CD4-positive, alpha-beta T cell treated with Interleukin-1 beta for 1 hour (primary cell): ENCODE measurements at regions not wholly inside any gene's neighbourhood (a gene's known extent, or its start where the extent isn't known, plus 50 kb on each side); places are given as distances from the start of the nearest gene placed in this dataset.
A peak's percentile ranks its signal among the peaks of the same experiment; 100 is the strongest.
"Not testable (repeated sequence)": the region's sequence is repeated elsewhere in the genome, so short reads cannot be mapped to it uniquely, and the experiment has no call there.

ENCODE experiments used
- DNase-seq, 2 donors: peaks; one replicate each; pipeline ENCODE4 v3.0.0-alpha.2; 2020 to 2022

DNA sequence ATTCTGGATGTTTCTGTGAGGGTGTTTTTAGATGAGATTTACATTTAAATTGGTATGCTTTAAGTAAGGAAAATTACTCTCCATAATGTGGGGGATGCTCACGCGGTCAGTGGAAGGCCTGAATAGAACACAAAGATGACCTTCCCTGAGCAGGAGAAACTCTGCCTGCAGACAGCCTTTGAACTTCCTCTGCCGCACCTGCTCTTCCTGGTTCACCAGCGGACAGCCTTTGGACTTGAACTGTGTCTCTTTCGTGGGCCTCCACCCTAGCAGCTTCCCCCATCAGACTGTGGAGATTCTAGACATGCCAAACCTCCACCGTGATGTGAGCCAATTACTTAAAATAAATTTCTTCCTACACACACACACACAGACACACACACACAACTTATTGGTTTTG, 210.7 kb downstream of the EFCAB11 start:
- no peak for DNase-seq

DNA sequence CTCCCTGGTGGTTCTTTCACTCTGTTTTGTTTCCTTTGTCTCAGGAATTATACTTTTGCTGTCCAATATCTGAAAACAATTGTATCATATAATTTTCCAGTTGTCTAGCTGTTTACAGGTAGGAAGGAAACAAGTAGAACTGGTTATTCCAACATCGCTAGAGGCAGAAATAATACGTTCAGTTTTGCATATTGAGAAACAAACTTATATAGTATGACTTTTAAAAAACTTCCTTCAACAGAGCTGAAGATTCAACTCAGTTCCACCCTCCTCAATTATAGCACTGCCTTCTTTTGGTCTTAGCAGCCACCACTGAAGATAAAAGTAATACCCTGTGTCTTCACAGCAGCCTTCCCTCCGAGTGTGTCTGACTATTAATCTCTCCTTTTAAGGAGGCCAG, 214.3 kb downstream of the EFCAB11 start:
- DNase-seq, result no peak

DNA sequence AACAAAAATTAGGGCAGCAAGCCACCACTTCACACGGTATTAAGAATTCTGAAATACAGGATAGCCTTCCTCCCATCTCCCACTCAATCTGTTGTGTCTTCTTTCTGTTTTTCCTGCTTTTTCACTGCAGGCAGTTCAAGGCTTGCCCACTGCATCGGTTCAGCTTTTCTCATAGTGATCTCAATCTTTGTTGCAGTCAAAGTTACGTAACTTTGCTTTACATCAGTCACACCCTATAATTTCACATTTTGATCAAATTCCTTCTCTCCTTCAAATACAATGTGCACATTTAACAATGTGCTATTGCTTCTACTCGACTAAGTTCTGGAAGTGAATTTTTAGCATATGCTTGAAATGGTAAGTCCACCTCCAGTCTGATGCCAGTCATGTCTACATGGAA, 217.6 kb downstream of the EFCAB11 start:
- DNase-seq, result no peak

DNA sequence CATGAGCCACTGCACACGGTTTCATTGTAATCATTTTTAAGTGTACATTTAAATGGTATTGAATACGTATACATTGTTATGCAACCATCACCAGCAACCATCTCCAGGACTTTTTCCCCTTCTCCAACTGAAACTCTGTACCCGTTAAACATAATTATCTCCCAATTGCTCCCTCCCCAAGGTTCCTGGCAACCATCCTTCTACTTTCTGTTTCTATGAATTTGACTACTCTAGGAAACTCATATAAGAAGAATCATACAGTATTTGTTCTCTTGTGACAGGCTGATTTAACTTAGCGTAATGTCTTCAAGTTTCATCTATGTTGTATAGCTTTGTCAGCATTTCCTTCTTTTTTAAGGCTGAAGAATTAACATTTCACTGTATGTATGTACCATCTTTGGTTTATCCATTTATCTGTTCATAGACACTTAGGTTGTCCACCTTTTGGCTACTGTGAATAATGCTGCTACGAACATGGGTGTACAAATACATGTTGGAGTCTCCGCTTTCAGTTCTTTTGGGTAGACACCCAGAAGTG, 223.1 kb downstream of the EFCAB11 start:
- DNase-seq, result no peak

DNA sequence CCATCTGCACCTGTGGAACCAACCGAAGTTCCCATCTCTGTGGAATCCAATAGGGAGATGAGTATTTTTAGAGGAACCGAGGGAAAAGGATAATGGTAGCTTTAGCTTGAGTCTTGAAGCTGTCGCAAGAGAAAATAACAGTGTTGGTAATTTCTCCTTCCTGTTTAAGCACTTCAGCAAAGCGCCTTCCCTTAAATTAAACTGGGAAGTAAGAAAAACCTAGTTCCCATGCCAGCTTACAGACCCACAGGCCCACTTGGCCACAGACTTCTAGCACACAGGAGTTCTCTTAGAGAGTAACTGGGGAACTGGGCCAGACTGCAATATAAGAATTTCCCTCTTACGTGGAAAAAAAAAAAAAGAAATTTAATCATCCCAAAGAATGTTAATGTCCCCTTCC, 223.8 kb downstream of the EFCAB11 start:
- no peak for DNase-seq

DNA sequence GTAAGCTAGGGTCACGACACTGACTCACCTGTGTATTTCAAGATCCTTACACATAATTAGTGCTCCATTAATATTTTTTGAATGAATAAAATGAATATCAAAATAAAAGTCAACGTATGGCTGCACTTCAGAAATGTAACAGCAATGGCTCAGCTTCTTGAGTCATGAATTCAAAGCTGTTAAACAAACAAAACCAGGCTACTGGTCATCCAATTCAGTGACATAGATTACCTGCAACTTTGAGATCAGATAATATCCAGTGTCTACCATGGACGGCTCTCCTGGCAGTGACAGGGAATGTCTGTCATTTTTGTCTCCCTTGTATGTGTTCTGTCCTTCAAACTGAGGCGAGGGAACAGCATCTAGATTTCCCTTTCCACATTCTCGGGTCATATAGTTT, 225.6 kb downstream of the EFCAB11 start:
- no peak for DNase-seq

DNA sequence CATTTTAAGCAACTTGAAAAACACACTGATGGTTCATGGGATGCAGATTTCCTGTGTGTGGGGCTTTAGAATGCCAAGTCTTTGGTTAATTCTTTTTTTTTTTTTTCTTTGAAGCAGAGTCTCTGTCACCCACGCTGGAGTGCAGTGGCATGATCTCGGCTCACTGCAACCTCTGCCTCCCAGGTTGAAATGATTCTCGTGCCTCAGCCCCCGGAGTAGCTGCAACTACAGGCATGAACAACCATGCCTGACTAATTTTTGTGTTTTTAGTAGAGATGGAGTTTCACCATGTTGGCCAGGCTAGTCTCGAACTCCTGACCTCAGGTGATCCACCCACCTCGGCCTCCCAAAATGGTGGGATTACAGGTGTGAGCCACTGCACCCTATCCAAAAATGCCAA, 228.3 kb downstream of the EFCAB11 start:
- DNase-seq, result not testable (repeated sequence)

DNA sequence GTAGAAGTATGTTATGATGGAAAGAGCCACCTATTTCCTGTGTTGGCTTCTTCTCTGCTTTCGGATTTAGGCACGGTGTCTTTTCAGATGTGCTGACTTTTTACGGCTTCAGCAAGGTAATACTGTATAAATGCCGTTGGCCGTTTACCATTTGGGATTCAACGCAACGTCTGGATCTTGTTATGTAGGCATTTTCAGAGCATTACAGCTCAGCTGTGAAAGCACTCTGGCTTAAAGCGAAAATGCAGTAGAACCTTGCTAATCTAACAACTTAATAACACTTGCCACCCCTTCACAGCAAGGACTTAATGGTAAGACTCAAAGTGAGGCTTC, 229.9 kb downstream of the EFCAB11 start:
- peak in 1 of 2 donors; percentile 39 for DNase-seq

DNA sequence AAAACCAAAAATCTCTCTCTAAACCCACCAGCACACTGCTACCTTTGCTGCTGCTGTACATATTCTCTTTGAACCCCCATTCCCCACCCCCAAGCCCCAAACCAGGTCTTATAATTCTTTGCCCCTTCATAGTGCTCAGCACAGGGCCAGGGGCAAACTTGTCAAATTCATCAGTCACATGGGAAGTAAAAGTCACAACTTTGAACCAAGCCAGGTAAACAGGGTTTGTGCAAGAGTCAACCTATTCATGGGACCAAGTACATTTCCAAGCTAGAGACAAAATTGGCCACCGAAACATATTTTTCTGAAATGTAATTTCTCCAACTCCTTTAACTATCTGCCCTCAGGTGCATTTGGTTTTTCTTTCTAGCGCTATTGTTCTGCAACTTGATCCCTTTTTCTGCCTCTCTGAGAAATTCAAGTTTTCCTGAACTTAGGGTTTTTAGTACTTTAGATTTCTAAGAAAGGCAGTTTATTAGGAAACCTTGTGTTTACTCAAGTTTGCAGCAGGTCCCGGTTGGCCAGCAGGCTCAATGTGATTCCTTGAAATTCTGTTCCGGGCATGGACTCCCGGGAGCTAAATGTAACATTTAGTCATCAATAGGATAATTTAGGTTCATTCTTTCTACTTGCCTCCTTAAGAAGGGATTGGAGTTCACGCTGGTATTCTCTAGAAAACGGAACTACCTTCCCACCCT, 230.5 kb downstream of the EFCAB11 start:
- DNase-seq, result no peak

DNA sequence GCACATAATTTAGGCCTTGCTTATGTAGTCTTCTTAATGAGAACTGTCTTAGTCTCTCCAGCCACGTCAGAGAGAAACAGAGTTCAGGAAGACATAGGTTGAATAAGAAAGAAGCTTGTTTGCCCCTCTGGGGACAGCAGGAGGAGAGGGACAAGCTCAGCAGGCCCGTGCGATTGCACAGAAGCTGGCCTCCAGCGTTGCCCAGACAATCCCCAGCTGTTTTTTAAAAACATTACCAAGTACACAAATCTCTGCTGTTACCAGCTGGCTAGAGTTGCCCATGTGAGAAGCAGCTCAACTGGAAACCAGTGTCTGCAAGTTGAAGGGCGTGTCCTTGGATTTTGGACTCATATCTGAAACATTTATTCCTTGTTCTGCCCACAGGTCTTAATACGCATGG, 232.6 kb downstream of the EFCAB11 start:
- peak in 1 of 2 donors; percentile 40 for DNase-seq

DNA sequence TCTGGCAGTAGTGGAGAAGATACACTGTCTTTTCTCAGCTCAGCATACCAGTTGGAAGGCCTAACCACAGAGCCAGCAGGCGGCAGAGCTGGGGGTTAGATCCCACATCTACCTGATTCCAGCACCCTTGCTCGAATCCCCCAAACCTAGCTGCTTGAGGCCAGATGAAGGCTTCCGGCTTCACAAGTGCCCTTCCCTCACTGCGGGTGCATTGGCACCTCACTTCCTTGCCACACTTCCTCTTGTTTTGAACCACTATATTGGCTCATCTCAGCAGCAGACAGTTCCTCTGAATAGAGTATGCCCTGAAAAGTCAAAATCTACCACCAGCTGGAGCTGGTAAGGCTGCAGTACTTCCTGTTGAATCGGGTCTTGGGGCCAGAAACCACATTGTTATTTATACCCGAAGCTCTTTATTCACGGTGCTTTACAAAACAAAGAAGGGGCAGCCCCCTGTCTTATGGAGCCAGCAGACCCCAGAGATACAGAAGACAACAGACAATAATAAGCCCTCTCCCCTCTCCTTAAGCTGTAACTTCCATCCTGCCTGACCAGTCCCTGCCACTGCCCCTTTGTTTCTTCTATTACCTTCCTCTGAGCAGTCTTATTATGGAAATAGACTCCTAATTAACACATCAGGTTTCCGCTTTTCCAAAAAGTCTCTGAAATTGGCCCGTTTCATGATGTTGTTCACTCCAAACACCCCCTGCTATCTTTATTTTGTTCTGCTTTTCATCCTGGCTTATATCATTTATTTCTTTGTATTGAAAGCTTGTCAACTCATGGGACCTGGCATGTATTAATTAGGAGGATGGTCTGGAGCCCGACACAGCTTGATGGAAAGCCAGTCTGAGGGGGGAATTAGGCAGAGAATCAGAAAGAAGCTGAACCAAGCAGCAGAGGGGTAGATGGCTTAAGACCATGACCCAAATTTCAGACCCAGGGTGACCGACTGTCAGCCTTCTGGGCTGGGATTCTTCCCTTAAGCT, 233.5 kb downstream of the EFCAB11 start:
- DNase-seq, result peak; percentile 85 to 87

DNA sequence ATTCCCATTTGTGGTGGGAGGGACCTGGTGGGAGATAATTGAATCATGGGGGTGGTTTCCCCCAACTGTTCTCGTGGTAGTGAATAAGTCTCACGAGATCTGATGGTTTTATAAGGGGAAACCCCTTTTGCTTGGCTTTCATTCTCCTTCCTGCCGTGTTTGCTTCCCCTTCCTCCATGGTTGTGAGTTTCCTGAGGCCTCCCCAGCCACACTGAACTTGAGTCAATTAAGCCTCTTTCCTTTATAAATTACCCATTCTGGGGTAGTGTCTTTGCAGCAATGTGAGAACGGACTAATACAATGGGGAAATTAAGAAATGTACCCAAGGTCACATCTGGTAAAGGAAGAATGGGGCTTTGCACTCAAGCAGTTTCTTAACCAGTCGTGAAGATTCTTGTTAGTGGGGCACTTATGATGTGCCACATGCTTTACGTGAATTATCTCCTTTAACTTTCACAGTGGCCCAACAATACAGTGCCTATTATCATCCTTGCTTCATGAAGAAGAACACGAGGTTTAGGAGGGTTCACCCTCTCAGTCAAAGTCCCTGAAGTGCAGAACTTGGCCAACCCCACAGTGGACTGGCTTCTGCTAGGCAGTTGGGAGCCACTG, 234.3 kb downstream of the EFCAB11 start:
- DNase-seq, result peak; percentile 26 to 54

DNA sequence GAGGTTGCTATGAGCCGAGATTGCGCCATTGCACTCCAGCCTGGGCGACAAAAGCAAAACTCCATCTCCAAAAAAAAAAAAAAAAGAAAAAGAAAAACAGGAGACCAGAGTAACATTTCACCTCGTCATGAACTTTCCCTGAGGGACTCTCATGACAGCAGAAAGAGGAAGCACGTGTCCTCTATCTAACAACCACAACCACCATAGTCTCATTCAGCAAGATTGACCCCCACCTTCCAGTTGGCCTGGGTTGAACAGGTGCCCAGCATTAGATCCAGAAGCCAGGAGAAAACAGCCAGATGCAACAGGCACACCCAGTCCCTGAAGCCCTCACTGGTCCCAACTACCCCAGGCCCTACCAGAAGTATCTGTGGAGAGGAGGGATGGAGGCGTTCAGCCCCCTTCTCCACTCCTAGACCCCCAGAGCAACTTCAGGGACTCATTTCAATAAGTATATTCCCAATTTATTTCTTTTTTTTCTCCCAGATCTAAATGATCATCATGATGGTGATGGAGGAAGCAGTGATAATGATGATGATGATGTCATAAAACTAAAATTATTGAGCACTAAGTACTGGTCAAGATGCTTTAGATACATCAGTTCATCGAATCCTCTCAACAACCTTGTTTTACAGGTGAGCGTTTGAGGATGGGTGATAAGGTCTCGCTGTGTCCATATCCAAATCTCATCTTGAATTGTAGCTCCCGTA, 235.0 kb downstream of the EFCAB11 start:
- peak; percentile 22 to 24 for DNase-seq

DNA sequence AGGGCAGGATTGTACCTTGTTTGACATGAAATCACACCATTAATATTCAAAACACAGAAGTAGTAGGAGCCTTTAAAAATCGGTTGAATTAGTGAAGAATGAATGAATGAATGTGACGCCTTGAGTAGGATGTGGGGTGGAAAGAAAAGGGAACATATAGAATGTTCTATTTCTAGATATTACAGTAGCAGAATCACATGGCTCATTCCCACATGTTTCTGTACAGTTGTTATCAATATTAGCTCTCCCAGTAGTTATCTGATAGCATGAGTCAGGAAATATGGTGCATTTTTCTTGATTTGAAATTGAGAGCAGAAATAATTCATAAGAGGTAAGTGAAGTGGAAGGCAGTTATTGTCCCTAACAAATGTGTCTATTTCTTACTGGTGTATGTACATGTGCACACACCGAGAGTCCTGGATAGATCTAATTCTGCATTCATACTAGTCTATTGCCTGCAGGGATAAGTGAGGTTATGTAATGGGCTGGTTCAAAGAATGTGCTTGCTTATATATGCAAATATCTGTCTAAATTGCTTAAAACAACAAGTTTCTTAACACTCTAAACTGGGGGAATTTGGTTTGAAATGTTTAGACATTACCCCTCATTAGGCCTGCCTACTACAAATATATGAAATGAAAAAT, 245.4 kb downstream of the EFCAB11 start:
- no peak for DNase-seq

DNA sequence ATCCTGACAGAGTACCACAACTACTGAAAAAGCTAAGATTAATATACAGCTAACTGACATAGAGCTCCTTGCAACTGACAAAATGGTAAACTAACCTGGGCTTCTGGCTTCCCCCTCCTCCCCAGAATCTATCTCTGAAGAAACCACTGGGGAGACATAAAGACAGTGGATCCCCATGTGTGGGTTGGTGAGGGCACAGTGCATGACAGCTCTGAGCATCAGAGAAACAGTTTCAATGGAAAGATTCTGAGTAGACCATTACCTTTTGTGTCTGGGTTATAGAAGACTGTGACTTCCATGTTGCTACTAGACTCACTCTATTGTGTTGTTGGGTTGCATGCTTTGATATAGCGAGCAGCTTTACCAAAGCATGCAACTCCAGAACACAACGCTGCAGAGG, 247.4 kb downstream of the EFCAB11 start:
- no peak for DNase-seq

DNA sequence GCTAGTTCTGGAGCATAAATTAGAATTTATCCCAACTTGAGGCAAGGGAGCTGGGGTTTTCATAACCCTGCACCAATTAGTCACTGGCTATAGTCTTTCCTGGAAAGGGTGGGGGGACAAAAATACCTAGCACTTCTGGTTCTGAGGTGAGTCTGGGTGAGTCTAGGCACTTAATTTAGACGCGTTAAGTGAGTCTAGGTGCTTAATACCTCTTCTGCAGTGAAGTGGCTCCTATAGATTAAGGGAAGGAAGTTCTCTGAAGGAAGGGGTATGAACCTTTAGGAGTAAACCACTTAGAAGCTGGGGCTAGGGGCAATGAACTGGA, 251.7 kb downstream of the EFCAB11 start:
- no peak for DNase-seq

DNA sequence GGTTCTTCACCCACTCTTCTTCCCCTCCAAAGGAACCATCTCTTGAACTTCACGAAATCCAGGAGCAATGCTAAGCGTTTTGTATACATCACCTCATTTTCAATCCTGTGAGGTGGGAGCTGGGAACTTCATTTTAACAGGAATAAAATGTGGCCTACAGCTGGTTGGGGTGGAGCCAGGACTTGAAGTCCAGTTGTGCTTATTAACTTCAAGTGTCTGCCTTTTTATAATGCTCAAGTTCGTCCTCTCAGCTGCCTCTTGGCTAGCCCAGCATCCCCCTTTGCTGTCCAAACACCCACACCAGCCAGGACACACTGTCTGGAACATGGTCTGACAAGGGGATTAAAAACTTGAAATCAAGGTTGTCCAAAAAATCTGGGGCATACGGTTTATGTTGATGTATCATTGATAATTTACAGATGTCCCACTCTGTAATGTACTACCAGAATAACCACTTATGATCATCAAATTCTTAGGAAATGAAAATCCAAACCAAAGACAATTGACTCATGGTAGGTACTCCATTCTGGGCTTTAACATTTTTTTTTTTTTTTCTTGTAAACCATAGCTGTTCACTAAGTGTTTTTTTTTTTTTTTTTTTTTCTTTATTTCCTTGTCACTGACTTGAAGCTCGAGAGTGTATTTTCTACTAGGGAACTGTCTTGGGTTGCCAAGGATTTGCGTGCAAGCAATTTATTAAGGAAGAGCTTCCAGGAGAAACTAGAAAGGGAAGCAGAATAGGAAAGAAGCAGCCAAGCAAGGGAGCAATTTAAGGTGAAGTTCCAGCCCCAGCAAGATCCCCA, 252.3 kb downstream of the EFCAB11 start:
- DNase-seq, result no peak

DNA sequence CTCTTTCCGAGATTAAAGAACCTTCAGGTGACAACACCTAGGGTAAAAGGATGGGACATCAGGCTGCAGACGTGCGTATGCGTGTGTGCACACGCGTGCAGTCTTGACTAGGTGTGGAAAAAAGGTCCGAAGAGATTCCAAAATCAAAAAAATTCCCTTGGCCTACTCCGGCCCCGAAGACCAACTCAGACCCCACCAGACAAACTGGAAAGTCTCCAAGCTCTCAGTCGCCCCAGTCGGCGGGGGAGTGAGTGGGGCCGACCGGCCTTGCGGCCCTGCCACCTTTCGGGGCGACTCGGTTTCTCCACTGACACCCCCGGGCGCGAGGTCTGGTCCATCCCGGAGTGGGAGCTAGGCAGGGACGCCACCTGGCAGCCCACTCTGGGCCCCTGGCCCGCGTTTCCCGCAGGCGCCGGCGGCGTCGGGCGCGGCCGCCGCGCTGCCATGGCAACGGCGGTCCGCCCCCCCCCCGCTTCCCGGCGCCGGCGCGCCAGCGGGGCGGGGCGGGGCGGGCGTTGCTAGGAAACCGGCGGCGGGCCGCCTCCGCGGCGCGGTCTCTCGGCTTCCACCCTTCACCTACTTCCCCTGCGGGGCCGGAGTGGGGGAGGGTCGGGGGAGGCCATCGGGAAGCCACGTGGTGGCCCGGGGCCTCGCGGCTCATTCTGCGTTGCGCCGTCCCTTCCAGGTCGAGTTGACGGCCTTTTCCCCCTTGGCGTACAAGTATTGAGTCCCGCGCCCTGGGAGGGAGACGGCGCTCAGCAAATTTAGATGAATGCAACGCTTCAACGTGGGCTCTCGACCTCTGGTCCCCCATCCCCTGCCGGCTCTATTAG, 253.1 kb downstream of the EFCAB11 start:
- peak; percentile 87 for DNase-seq

DNA sequence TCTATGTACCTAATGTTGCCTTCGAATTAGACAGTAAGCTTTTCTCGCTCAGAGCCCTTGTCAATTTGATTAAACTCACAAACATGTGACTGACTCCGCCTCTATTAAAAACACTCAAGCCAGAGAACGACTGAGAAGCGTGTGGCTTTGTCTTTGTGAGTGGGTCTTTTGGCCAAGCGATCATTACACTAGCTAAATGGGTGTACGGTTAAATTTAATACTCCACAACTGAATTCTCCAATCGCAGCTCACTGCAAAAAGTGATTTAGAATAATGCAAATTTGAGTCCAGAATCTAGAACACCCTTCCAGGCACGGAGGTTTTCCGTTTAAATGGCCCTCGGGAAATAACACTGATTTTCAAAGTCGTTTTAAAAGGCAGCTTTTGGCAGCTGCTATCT, 253.7 kb downstream of the EFCAB11 start:
- no peak for DNase-seq

DNA sequence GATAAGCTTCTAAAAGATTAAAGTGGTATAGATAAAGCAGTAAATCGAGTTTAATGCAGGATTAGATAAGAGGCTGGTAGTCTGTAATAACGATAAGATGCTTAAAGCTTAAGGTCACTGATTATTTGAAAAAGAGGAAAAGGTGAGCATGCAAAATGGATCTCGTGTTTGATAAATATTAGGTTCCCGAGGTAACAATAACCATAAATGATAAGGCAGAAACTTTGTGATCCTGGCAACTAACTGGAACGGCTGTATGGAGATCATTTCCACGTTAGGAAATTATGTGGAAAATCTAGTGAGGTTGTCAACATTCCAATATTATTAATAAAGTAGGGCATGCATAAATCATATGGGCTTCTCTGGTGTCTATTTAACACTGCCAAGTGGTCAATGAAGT, 255.5 kb downstream of the EFCAB11 start:
- DNase-seq, result no peak
